NCI-H1417 treated with DMSO at 0.1 percent for 48 hours (cell line): ENCODE measurements at regions not wholly inside any gene's neighbourhood (a gene's known extent, or its start where the extent isn't known, plus 50 kb on each side); places are given as distances from the start of the nearest gene placed in this dataset.

Source experiments
- DNase-seq: peaks from one replicate; lab custom pipeline; 2025; lab: John Stamatoyannopoulos, UW

- DNase-seq = no peak
Measured at GRCh38 chrX:20620306-20620705, 353.6 kb upstream of the RPS6KA3 start.

DNA sequence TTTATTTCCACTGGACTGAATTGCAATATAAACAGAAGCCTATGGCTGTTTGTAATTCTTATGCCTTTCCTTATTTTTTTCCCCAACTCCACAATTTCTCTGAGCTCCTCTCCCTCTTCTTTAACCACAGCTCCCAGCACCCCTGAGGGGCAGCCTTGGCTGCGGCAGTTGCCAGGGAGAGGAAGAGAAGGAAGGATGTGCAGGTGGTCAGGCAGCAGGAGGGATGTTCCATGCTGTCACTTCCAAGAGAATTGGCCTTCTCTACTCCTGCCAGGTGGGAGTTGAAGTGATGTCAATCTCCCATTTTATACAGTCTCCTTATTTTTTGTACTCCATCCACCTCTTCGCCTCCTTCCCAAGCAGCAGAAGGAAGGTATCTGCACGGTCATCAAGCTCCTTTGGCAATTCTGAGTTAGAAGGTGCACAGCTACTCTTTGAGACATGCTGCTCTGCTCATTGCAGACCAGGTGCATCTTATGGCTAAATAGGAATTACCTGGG is 343.3 kb upstream of the RPS6KA3 start:
- DNase-seq = no peak

GRCh38 chrX:20606831-20607230 is 340.1 kb upstream of the RPS6KA3 start:
- no peak for DNase-seq

DNA sequence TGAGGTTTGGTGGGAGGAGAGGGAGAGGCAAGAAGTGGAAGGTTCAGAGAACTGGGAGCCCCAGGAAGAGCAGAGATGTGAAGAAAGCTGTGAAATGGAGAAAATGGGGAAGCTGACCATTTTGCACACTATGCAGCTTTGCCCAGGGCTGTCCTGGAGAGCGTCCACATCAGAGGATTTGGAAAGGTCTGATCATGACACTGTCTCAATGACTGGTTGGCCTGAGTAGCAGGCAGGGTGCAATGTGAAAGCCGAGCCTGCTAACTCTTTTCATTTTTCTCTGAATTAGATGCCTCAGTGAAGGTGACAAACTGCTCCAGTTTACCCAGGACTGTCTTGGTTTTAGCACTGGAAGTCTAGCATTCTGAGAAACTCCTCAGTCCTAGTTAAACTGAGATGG is 330.1 kb upstream of the RPS6KA3 start:
- DNase-seq = no peak

DNA sequence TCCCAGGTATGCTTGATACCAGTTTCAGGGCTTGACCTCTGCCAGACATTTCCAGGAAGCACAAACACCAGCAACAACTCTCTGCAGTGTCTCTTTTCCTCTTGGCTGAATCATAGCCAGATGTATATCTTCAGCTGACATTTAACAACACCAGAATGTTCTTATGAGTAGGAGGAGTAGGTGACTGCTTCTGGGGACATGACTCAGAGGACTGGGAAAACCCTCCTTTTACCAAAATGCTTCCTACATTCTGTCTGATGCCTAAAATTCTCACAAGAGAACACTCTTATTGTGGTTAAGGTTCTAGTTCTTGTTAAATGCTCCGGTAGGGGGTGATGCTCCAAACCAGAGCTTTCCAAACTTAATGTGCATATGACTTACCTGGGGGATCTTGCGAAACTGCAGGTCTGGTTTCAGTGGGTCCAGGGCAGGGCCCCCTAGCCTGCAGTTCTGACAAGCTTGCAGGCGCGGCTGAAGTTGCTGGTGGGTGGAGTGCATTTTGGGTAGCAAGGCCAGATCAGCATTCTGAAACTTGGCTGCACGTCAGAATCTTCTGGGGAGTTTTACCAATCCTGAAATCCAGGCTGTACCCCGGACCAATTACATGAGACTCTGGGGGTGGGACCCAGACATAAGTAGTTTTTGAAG is 329.3 kb upstream of the RPS6KA3 start:
- no peak for DNase-seq

GRCh38 chrX:20594985-20595384 is 328.3 kb upstream of the RPS6KA3 start:
- DNase-seq = no peak

- no peak for DNase-seq
Measured at GRCh38 chrX:20593836-20594235, 327.1 kb upstream of the RPS6KA3 start.

DNA sequence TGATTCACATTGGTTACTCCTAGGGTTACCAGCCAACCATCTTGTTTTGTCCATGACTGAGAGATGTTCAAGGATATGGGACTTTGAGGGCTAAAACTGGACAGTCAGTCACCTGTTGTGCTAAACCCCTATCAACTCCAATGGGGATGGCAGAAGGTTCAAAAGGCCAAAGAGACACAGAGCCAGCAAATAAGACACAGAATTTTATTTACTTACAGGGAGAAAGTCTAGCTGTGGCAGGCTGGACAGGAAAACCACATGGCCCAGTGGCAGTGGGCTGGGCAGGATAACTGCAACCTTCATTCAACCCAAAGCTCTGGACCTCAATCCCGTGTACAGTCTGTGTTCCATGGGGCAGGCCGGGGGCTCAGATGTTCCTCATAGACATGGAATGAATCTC is 326.7 kb upstream of the RPS6KA3 start:
- no peak for DNase-seq

DNA sequence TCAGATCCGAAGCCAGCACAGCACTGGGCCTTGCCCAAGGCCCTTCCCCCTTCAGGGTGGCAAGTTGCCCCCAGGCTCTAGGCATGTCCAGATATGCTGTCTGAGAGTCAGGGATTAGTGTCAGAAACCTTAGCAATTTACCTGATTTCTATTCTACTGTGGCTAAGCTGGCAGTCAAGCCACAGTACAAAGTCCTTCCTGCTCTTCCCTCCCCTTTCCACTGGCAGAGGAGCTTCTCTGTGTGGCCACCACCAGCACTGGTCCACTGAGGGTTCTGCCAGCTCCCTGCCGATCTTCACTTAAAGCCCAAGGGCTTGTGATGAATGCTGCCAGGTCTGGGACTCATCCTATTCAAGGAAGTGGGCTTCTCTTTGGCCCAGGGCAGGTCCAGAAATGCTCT is 324.5 kb upstream of the RPS6KA3 start:
- no peak for DNase-seq

GRCh38 chrX:20585782-20586181 is 319.1 kb upstream of the RPS6KA3 start:
- DNase-seq = no peak

DNA sequence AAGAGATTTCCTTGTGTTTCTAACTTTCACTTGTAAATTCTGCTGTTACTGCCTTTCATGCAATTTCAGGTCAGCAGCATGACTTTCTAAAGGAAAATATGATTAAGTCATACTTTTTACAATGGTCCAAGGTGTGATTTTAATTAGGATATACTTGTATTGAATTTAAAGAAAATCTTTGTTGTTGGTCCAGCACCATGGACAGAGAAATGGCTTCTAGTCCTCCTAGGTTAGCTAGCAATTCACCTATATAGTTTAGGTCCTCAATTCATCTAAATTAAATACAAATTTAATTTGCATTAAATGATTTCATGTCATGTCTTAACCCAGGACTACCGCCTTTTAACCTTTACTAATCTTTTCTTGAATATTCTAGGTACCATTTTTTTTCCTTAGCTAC is 304.9 kb upstream of the RPS6KA3 start:
- DNase-seq = no peak

DNA sequence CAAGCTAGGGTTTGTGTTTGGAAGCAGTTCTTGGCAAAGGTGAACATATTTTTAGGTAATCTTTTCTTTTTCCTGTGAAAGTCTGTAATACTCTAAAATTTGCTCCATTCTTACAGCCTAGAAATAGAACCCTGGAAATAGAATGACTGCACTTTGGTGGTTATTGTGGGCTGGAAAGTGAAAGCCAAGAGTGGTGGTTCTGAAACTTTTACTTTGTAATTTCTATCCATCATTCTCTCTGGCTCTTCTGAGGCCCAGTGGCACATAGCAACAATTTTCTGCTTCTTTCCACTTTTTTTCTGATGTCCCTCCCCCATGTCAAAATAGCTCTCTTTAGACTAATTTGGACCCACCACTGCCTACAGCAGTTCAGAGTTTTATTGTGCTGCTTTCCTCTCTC is 300.4 kb upstream of the RPS6KA3 start:
- DNase-seq = no peak

DNA sequence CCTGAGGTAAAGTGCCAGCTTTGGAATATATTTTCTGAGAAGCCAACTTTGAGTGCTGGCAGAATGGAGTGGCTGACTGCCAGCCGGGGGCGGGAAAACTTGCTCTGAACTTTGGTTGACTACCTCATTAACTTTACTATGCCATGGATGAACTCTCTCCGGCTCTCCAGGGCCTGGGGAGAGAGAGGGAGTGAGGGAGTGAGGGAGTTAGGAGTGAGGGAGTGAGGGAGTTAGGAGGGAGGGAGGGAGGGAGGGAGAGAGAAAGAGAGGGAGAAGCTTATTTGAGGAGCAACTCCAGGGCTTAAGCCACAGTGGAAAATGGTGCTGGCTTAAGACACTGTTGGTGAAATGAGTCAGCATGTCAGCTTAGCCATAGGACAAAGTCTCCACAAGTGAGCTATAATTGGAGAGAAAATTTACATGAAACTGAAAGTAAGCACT is 280.9 kb upstream of the RPS6KA3 start:
- no peak for DNase-seq

DNA sequence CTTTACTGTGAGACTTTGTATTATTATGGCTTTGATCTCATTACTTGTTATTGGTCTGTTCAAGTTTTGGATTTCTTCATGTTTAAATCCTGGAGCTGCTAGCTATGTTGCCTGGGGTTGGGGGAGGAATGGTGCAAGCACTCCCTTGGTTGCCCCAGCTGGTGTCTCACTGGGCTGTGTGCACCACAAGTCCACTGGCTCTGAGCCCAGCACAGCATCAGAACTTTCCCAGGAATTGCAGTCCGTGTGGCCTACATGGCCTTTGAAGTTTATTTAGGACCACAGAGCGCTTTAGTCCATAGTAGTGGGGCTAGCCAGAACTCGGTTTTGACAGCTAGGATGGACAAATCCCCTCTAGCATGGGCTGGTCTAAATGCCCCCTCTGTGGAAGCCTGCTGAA is 278.8 kb upstream of the RPS6KA3 start:
- DNase-seq = no peak

- no peak for DNase-seq
Measured at GRCh38 chrX:20542072-20542471, 275.4 kb upstream of the RPS6KA3 start.

GRCh38 chrX:20538974-20539373 is 272.3 kb upstream of the RPS6KA3 start:
- DNase-seq = no peak

DNA sequence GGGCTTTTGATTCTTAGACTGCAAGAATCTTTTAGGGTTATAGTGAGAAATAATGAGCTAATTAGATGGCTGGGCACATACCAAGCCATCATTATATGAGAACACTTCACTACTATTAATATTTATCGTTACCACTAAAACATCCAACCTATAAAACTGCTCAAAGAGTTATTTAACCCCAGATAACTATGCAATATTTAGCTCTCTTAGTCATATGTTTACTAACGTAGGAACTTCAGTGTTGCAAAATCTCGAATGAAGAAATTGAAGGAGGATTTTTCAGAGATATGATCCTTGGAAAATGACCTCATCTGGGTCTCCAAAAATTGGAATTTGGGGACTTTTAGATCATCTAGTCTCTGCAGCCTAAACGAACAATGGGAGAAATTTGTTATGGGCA is 265.0 kb upstream of the RPS6KA3 start:
- DNase-seq = no peak

GRCh38 chrX:20530406-20530921 is 263.8 kb upstream of the RPS6KA3 start:
- peak; percentile 19 for DNase-seq

DNA sequence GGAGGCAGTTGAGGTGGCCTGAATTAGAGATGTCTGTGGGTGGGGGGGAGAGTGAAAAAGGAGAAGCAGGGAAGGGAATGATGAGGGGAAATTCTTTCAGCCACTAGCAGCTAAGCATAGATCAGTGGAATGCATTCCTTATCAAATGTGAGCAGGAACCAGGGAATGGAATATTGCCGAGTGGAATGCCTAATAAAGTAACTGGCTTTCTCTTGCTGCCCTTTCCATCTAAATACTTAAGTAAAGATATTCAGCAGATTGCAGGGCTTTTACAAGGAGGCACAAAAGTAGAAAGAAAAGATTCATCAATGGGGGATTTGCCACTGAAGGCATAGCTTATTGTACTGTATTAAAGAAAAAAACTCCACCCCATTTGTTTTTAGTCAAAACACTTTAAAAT is 263.0 kb upstream of the RPS6KA3 start:
- DNase-seq = no peak

DNA sequence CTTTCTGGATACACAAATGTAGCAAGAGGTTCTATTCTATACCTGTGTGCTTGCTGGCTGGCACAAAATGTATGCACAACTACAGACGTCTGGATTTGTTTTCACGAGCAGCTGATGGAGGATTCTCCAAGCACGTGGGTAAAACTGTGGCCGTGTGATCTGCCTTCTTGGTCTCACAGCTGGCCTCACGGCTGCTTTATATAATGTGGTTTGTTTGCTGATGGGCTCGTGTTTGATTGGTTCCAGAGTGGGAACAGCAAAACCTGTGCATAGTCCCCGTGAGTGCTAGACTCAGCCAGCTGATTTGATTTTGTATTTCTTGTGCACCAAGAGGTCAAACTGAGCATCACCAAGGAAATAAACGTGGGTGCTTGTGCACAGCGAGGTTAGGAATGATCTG is 262.6 kb upstream of the RPS6KA3 start:
- no peak for DNase-seq

GRCh38 chrX:20527558-20528011 is 260.9 kb upstream of the RPS6KA3 start:
- DNase-seq = peak; percentile 63

GRCh38 chrX:20527041-20527440 is 260.3 kb upstream of the RPS6KA3 start:
- no peak for DNase-seq

DNA sequence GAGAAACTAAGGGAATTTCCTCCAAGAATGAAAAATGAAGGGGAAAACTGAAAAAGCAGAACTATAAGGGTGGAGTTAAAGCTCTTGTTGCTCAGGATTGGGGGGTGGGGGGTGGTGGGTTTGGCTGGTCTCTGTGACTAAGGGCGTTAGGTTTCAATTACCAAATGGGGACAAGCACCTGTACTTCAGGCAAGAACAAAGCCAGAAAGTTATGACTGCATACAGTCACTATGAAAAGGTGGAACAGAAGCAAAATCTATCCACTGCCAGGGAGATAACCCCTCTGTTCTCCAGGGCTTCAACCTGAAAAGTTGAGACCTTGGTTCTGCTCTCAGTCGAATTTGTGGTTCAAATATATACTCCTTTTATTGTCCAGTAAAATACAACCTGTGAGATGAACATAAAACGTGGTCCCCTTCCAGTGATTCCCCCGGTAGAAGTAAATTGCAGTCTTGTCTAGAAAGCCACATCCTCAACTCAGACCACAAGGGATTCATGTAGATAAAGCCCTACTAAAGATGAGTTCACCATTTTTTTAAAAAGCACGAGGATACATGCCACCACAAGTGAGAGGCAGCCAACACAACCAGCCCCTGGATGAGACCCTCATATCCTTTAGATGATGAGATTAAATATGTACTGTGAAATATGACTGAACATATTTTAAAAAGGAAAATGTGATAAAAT is 257.1 kb upstream of the RPS6KA3 start:
- no peak for DNase-seq
